Hematopoietic multipotent progenitor cell treated with erythropoietin and hydrocortisone succinate and interleukin-3 and kit ligand, for 6 days (in vitro differentiated cells): ENCODE measurements at regions not wholly inside any gene's neighbourhood (a gene's known extent, or its start where the extent isn't known, plus 50 kb on each side); places are given as distances from the start of the nearest gene placed in this dataset.
A peak's percentile ranks its signal among the peaks of the same experiment; 100 is the strongest.

ENCODE experiments used
- DNase-seq: peaks from one replicate; pipeline ENCODE4 v3.0.0-alpha.2; 2015

GRCh38 chr5:8138884-8139283, 269.9 kb downstream of the MTRR start:
- no peak for DNase-seq

- DNase-seq: no peak
Observed at GRCh38 chr5:8150791-8151190, 281.8 kb downstream of the MTRR start.

- DNase-seq: no peak
Observed at GRCh38 chr5:8156706-8157105, 287.8 kb downstream of the MTRR start.

- no peak for DNase-seq
Observed at GRCh38 chr5:8157320-8157822, 288.4 kb downstream of the MTRR start.

GRCh38 chr5:8176101-8176693, 307.2 kb downstream of the MTRR start:
- peak; percentile 13 for DNase-seq

- peak; percentile 62 for DNase-seq
Observed at GRCh38 chr5:8184455-8185063, 315.6 kb downstream of the MTRR start.

GRCh38 chr5:8185852-8186251, 316.9 kb downstream of the MTRR start:
- no peak for DNase-seq

GRCh38 chr5:8188874-8189565, 320.1 kb downstream of the MTRR start:
- DNase-seq: peak; percentile 2

GRCh38 chr5:8192840-8193239, 323.9 kb downstream of the MTRR start:
- peak; percentile 18 for DNase-seq

- DNase-seq: no peak
Observed at GRCh38 chr5:8196061-8196460, 327.1 kb downstream of the MTRR start.

GRCh38 chr5:8208307-8208706, 339.4 kb downstream of the MTRR start:
- no peak for DNase-seq

- no peak for DNase-seq
Observed at GRCh38 chr5:8209500-8209899, 340.6 kb downstream of the MTRR start.

- DNase-seq: no peak
Observed at GRCh38 chr5:8213701-8214240, 344.8 kb downstream of the MTRR start.

GRCh38 chr5:8216921-8217320, 348.0 kb downstream of the MTRR start:
- DNase-seq: no peak

- no peak for DNase-seq
Observed at GRCh38 chr5:8226148-8226547, 357.2 kb downstream of the MTRR start.

GRCh38 chr5:8227112-8227511, 358.2 kb downstream of the MTRR start:
- no peak for DNase-seq

- DNase-seq: no peak
Observed at GRCh38 chr5:8229551-8229950, 360.6 kb downstream of the MTRR start.

- DNase-seq: no peak
Observed at GRCh38 chr5:8230868-8231267, 361.9 kb downstream of the MTRR start.

- DNase-seq: no peak
Observed at GRCh38 chr5:8233479-8233878, 364.5 kb downstream of the MTRR start.

- DNase-seq: no peak
Observed at GRCh38 chr5:8234179-8234770, 365.3 kb downstream of the MTRR start.

- DNase-seq: no peak
Observed at GRCh38 chr5:8238080-8238479, 369.1 kb downstream of the MTRR start.

- no peak for DNase-seq
Observed at GRCh38 chr5:8239198-8239597, 370.2 kb downstream of the MTRR start.

GRCh38 chr5:8239646-8240045, 370.7 kb downstream of the MTRR start:
- no peak for DNase-seq

GRCh38 chr5:8241076-8241475, 372.1 kb downstream of the MTRR start:
- DNase-seq: no peak
